ENCODE measurements at regions not wholly inside any gene's neighbourhood (a gene's known extent, or its start where the extent isn't known, plus 50 kb on each side); places are given as distances from the start of the nearest gene placed in this dataset.

DNA sequence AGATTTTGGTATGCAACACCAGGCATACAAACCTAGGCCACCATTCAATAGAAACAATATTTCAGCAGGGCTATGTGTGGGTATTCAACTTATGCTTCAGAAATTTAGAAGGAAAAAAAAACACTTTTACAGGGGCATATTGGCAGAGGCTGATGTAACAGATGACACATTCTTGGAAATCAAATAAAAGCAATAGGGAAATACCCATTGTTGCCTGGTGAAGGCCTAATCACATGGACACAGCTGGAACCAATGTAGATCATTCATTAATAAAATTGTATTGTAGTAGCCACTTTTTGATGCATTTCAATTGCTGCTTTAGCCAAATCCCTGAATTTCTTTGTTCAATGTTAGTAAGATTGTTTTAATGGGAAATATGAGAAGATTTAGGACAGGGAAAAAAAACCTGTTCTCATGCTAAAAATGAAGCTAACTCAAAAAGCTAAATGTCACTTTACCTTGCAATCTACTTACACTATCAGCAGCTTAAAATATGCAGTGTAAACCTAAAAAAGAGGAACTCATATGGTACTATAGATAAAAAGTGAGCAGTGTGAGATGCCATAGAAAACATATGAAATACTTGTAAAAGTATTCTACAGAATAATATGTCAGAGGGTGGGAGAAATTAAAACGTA is 289.4 kb downstream of the ZEB2 start:
- Mint-ChIP-seq H3K4me3 (ENCODE audit: unreplicated experiment) (no peak overlapping the region), H3K4me1 (ENCODE audit: unreplicated experiment) (peaks cover 25% of the 10 kb centered on the region), H3K9me3 (ENCODE audit: unreplicated experiment) (no peaks in the 10 kb centered on the region), H3K27me3 (ENCODE audit: unreplicated experiment) (no peaks in the 10 kb centered on the region), H3K36me3 (ENCODE audit: unreplicated experiment) (peaks cover 2% of the 10 kb centered on the region), H3K27ac (ENCODE audit: unreplicated experiment) (peak overlapping the region; percentile 54)
- TF ChIP-seq, protein P1, sequence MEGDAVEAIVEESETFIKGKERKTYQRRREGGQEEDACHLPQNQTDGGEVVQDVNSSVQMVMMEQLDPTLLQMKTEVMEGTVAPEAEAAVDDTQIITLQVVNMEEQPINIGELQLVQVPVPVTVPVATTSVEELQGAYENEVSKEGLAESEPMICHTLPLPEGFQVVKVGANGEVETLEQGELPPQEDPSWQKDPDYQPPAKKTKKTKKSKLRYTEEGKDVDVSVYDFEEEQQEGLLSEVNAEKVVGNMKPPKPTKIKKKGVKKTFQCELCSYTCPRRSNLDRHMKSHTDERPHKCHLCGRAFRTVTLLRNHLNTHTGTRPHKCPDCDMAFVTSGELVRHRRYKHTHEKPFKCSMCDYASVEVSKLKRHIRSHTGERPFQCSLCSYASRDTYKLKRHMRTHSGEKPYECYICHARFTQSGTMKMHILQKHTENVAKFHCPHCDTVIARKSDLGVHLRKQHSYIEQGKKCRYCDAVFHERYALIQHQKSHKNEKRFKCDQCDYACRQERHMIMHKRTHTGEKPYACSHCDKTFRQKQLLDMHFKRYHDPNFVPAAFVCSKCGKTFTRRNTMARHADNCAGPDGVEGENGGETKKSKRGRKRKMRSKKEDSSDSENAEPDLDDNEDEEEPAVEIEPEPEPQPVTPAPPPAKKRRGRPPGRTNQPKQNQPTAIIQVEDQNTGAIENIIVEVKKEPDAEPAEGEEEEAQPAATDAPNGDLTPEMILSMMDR (IDR thresholded peaks at IDR 0.05) = no peak
- no peak for DNase-seq (ENCODE audit: extremely low spot score, unreplicated experiment)

DNA sequence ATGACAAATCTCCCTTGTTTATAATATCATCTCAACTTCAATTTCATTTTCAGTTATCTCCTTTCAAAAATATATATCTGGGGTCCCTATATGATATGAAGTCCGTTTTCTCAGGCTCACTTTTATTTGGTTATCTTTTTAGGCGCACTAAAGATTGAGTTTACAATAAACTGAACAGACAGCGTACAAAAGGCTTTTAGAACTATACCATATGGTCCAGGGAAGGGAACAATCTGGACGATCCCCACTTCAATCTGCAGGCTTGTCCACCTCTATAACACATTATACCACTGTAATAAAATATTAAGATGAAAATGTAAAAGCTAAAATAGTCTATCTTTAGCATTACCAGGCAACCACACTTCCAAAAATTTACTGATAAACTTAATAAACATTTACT is 289.9 kb downstream of the ZEB2 start:
- no peaks in the 10 kb centered on the region for H3K27me3 Mint-ChIP-seq (ENCODE audit: unreplicated experiment)
- TF ChIP-seq, protein P1 (IDR thresholded peaks at IDR 0.05) = no peak
- DNase-seq (ENCODE audit: extremely low spot score, unreplicated experiment) = no peak
- no peak overlapping the region for H3K4me3 Mint-ChIP-seq (ENCODE audit: unreplicated experiment)
- H3K4me1 Mint-ChIP-seq (ENCODE audit: unreplicated experiment) = peaks cover 25% of the 10 kb centered on the region
- H3K36me3 Mint-ChIP-seq (ENCODE audit: unreplicated experiment) = peaks cover 2% of the 10 kb centered on the region
- peak overlapping the region; percentile 54 for H3K27ac Mint-ChIP-seq (ENCODE audit: unreplicated experiment)
- no peaks in the 10 kb centered on the region for H3K9me3 Mint-ChIP-seq (ENCODE audit: unreplicated experiment)

DNA sequence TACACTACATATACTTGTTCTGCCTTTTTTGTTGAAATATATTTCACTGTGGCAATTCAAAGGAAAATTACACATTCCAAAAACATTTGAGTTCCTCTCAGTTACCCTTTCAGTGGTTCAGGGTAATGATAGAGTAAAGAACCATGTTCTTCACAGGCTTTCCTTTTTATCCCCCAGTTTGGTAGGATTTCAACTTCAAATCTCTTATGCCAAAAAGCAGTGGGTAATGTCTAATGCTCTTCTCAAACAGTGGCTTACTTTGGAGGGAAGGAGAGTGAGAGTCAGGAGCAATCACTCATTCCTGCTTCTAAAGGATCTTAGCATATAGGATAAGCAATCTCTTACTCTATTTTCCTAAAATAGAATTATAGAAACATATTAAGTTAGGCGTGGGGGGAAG is 290.6 kb downstream of the ZEB2 start:
- Mint-ChIP-seq H3K27me3 (ENCODE audit: unreplicated experiment) (no peaks in the 10 kb centered on the region), H3K4me3 (ENCODE audit: unreplicated experiment) (no peak overlapping the region)

DNA sequence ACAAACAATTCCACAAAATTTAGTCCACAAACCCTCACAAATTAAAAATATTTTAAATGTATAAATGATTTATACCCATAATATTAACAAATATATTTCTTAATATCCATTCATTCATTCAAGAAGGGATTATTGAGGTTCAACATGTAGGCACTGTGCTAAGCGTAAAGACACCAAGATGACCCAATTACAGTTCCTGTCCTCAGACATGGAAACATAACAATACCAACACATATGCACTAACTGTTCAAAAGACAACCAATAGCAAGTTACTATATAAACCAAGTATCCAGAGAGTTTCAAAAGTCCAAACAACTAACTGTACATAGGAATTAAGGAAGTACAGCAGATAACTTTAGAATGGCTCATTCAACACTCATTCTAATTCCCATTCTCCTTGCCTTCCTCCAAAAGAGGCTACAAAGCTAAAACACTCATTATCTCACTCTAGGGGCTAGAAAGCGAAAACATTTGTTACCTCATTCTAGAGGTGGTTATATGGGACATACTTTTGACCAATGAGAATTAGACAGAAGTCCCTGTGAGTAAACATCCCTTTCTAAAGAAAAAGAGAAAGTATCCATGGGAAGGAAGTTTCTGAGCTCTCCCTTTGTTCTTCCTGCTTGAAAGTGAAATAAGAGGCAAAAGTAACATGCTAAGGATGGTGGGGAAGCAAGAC is 292.4 kb downstream of the ZEB2 start:
- Mint-ChIP-seq H3K9me3 (ENCODE audit: unreplicated experiment) (no peaks in the 10 kb centered on the region), H3K27ac (ENCODE audit: unreplicated experiment) (no peak overlapping the region), H3K4me1 (ENCODE audit: unreplicated experiment) (peaks cover 20% of the 10 kb centered on the region), H3K4me3 (ENCODE audit: unreplicated experiment) (no peak overlapping the region), H3K36me3 (ENCODE audit: unreplicated experiment) (peaks cover 2% of the 10 kb centered on the region), H3K27me3 (ENCODE audit: unreplicated experiment) (no peaks in the 10 kb centered on the region)
- TF ChIP-seq, protein P1 (IDR thresholded peaks at IDR 0.05) = no peak
- no peak for DNase-seq (ENCODE audit: extremely low spot score, unreplicated experiment)

More for the DNA sequence above, 290.6 kb downstream of the ZEB2 start:
- Mint-ChIP-seq H3K36me3 (ENCODE audit: unreplicated experiment) (peaks cover 2% of the 10 kb centered on the region), H3K9me3 (ENCODE audit: unreplicated experiment) (no peaks in the 10 kb centered on the region), H3K27ac (ENCODE audit: unreplicated experiment) (peak overlapping the region; percentile 4), H3K4me1 (ENCODE audit: unreplicated experiment) (peaks cover 25% of the 10 kb centered on the region)
- TF ChIP-seq, protein P1 (IDR thresholded peaks at IDR 0.05) = no peak
- no peak for DNase-seq (ENCODE audit: extremely low spot score, unreplicated experiment)

DNA sequence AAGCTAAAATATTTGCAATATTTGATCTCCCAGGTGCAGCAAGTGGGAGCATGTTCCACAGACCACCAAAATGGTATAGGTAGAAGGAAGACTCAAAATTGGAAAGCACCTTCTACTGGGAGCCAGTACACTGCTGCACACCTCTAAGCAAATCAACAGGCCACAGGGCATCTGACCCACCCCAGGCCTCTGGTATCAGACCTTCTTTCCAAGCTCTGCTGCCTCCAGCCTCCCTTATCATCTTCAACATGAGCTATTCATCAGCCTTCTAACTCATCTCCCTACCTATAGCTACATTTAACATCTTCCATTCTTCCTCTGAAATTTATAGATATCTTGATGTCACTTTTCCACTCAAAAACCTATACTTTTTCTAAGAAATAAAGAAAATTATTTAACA is 294.8 kb downstream of the ZEB2 start:
- no peaks in the 10 kb centered on the region for H3K9me3 Mint-ChIP-seq (ENCODE audit: unreplicated experiment)
- TF ChIP-seq, protein P1 (IDR thresholded peaks at IDR 0.05) = no peak
- no peak for DNase-seq (ENCODE audit: extremely low spot score, unreplicated experiment)
- H3K27me3 Mint-ChIP-seq (ENCODE audit: unreplicated experiment) = no peaks in the 10 kb centered on the region
- H3K4me1 Mint-ChIP-seq (ENCODE audit: unreplicated experiment) = peaks cover 12% of the 10 kb centered on the region
- H3K4me3 Mint-ChIP-seq (ENCODE audit: unreplicated experiment) = no peak overlapping the region
- H3K27ac Mint-ChIP-seq (ENCODE audit: unreplicated experiment) = no peak overlapping the region
- H3K36me3 Mint-ChIP-seq (ENCODE audit: unreplicated experiment) = peaks cover 2% of the 10 kb centered on the region
